Endothelial cell of umbilical vein (primary cell): ENCODE measurements at regions not wholly inside any gene's neighbourhood (a gene's known extent, or its start where the extent isn't known, plus 50 kb on each side); places are given as distances from the start of the nearest gene placed in this dataset.

Source experiments
- CTCF ChIP-seq, 2 donors: IDR thresholded peaks; 1 replicate in 1 of 2; 2 replicates in 1 of 2; pipeline ENCODE4 v1.5.1; 2011; ENCODE audit warnings: low read length in 2 of 2, mild to moderate bottlenecking in 2 of 2, moderate library complexity in 2 of 2, control low read depth in 1 of 2, inconsistent platforms in 1 of 2, low read depth in 1 of 2; ENCODE audit not compliant: insufficient read depth in 1 of 2; ENCODE audit errors: extremely low read depth in 1 of 2
- POLR2A ChIP-seq: IDR thresholded peaks from 2 replicates; pipeline ENCODE4 v1.6.1; 2012; ENCODE audit warnings: low read depth, mild to moderate bottlenecking, control low read depth, low read length
- POLR2AphosphoS5 ChIP-seq: IDR thresholded peaks from 2 replicates; pipeline ENCODE4 v1.6.1; 2012; ENCODE audit warnings: low read depth, mild to moderate bottlenecking, control low read depth, low read length, moderate library complexity; ENCODE audit not compliant: insufficient read depth

DNA sequence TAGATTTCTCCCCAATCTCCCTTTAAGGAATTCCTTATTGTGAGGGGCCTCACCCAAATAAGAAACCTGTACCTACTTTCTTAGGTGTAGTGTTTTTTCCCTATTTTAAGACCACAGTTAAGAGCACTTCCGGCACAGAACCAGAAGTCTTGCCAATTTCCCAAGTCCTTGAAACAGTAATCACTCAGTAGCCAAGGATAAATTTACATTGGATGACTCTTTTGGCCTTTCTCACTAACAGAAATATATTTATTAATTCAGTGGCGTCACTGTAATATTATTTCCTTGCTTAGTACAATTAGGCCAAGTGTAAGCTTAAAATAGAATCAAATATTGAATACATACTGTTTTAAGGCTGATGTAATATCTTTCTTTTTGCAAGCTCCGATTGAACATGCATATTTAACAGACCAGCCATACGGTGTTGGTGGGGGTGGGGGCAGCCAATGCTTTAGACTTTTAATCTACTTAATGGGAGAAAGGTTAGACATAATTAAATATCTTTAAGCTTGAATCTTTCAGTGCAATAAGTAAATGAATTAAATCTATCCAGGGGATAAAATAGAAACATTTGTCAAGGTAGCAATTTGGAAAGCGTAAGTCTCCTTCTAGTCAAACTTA lies 50.8 kb upstream of the ITGA6 start:
- TF ChIP-seq CTCF (IDR thresholded peaks at IDR 0.05; ENCODE audit: extremely low read depth in 1 of 2, insufficient read depth in 1 of 2, low read depth in 1 of 2, low read length in 2 of 2) = no peak
- no peak for TF ChIP-seq POLR2AphosphoS5
- TF ChIP-seq POLR2A = no peak
